GM18951 (cell line): ENCODE measurements at regions not wholly inside any gene's neighbourhood (a gene's known extent, or its start where the extent isn't known, plus 50 kb on each side); places are given as distances from the start of the nearest gene placed in this dataset.
"Not testable (repeated sequence)": the region's sequence is repeated elsewhere in the genome, so short reads cannot be mapped to it uniquely, and the experiment has no call there.

Experiments used
- POLR2A ChIP-seq: IDR thresholded peaks from 4 replicates; pipeline ENCODE4 v1.6.1; 2011; ENCODE audit warnings: mild to moderate bottlenecking; ENCODE audit not compliant: insufficient read length, insufficient read depth; ENCODE audit errors: extremely low read depth
- in situ Hi-C: fragments of 300-500 bp; cut with MboI; formaldehyde crosslinking; loops from one replicate; pipeline ENCODE4 v1.12.0; 2022; ENCODE audit warnings: low sequenced_read_pairs, mixed read lengths, inconsistent platforms; ENCODE audit not compliant: unreplicated experiment

DNA sequence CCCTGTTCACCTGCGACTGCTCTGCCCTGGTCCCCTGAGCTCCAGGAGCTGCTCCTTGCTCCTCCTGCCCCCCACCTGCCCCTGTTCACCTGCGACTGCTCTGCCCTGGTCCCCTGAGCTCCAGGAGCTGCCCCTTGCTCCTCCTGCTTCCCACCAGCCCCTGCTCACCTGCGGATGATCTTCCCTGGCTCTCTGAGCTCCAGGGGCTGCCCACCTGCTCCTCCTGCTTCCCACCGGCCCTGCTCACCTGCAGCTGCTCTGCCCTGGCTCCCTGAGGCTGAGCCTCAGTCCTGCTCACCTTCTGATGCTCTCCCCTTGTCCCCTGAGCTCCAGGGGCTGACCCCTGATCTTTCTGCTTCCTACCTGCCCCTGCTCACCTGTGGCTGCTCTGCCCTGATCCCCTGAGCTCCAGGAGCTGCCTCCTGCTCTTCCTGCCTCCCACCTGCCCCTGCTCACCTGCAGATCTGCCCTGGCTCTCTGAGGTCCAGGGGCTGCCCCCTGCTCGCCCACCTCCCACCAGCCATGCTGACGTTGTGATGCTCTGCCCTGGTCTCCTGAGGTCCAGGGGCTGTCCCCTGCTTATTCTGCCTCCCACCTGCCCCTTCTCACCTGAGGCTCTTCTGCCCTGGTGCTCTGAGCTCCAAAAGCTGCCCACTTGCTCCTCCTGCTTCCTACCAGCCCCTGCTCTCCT, 219.2 kb downstream of the TMEM121 start:
- in situ Hi-C loops: no loop called here
- TF ChIP-seq POLR2A: no peak

DNA sequence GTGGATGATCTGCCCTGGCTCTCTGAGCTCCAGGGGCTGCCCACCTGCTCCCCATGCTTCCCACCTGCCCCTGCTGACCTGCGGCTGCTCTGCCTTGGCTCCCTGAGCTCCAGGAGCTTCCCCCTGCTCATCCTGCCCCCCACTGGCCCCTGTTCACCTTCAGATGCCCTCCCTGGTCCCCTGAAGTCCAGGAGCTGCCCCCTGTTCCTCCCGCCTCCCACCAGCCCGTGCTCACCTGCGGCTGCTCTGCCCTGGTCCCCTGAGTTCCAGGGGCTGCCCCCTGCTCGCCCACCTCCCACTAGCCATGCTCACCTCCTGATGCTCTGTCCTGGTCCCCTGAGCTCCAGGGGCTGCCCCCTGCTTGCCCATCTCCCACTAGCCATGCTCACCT, 219.7 kb downstream of the TMEM121 start:
- in situ Hi-C loops: no loop called here

DNA sequence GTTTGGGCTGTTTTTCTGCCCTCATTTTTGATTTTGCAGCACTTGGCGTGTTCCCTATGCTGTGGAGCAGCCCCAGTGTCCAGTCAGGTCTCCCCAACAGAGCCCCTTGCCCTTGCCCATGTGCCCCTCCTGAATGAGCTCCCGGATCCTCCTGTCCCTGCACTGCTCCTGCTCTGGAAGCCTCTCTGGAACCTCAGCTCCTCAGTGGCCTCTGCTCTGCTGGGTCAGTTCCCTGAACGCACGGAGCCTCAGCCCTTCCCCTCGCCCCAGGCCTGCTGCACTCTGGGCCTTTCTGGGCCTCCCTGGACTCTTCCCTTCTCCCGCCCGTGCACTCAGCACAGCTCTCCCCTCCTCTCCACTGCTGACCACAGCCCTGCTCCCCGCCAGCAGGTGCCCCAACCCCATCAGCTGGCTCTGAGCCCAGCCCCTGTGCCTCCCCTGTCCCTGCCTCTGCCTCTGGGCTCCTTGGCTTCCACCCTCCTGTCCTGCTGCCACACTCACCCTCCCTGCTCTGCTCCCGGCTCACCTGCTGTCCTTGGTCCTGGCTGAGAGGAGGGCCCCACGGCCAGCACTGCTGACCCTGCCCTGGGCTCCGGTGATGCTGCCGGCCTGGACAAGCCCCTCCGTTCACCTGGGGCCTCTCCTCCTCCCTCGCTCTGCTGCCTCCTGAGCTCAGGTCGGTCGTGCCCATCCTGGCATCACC, 220.6 kb downstream of the TMEM121 start:
- in situ Hi-C loops: not testable (repeated sequence)

More for the DNA sequence above, 219.7 kb downstream of the TMEM121 start:
- TF ChIP-seq POLR2A: no peak

DNA sequence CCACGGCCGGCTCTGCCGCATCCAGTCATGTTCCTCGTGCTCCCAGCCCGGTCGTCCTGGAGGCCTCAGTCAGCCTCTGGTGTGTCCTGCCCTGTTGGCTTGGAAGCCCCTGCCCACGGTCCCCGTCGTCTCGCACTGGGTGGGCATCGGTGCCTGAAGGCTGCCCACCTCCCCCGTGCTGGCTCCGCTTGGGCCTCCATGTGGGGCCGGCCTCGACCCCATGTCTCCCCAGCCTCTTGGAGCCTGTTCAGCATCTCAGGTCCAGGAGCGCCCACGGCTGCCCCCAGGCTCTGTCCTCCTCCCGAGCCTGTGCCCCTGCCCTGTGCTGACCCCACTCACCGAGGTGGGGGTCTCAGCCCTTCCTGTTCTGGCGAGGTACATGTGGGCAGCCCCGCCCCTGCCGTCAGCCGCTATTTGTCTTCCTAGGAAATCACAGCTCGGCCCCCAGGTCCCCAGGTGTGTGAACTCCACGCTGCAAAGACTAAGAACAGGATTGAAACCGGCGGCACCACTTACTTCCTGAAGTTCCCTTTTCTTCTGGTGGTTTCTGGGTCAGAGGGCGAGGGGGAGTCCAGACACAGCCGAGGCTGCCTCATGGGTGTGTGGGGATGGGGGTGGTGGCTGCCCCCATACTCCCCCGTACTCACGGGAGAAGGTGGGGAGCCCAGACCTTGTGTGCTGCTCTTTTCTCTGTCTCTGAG, 221.3 kb downstream of the TMEM121 start:
- in situ Hi-C loops: not testable (repeated sequence)

DNA sequence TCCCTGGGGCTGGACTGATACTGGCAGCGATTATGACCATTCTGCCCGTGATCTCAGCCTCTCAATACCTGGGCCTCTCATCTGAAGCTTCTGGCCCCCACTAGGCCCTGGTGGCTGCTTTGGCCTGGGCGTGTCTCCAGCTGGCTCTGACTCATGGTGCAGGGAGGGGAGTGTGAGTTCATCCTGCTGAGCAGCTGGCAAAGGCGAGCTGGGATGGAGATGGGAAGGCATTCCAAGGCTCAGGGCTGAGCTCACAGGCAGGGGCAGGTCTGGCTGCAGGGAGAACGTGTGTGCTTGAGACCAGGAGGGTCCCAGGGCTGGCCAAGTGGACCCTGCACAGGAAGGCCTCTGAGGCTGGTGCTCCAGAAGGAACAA, 221.8 kb downstream of the TMEM121 start:
- in situ Hi-C loops: no loop called here
- TF ChIP-seq POLR2A: no peak

DNA sequence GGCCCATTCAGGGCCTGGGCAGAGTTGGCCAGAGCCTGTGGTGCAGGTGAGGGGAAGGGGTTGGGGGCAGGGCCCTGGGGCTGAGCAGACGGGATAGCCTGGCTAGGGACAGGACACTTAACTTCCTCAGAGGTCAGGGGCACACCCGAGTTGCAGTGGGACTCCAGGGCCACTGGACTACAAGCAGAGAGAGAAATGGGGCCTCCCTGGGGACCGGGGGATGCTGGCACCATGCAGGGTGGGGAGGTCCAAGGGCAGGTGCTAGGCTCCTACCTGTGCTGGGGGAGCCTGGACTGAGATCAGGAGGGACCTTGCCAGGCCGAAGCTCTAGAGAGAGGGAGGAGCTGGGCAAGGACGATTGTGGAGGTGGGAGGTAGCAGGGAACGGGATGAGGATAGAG, 222.3 kb downstream of the TMEM121 start:
- in situ Hi-C loops: not testable (repeated sequence)

DNA sequence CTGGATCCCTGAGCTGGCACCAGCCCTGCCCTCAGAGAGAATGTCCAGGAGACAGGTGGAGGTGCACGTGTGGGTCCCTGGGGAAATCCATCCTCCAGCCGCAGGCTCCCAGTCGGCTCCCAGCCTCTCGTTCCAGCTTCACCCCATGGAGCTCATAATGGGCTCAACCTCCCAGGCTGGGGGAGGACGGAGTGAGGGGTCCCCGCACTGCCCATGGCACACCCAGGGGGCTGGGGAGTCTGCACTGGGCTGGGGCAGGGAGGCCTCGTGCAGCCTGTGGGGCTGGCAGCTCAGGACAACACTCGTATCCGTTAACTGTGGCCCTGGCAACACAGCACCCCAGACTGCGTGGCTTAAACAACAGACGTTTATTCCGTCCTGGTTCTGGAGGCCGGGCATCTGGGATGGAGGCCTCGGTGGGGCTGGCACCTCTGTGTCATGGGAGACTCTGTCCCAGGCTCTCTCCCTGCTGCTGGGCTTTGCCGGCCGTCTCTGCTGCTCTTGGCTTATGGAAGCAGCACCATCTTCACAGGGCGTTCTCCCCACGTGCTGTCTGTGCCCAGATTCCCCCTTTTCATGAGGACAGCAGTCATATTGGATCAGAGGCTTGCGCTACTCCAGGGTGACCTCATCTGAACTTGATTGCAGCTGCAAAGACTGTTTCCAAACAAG, 223.6 kb downstream of the TMEM121 start:
- in situ Hi-C loops: not testable (repeated sequence)

DNA sequence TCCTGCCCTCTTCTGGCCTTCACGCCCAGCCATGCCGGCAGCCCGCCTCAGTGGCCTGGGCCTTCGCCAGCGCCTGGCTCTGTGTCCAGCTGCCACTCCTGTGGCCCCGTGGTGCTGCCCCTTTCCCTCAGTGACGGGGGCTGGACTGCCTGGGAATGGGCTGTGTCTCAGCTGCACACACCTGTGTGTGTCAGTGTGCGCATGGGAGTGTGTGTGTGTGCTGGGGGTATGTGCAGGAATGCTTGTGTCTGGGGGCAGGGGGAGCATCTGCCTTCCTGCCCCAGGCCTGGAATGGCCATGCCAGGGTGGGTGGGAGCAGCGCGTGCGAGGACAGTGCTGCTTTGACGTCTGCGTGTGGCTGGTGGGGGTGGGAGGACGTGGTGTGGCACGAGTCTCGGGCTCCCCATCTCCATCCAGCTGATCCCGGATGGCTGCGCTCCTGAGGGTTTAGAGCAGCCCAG, 224.9 kb downstream of the TMEM121 start:
- in situ Hi-C loops: not testable (repeated sequence)

DNA sequence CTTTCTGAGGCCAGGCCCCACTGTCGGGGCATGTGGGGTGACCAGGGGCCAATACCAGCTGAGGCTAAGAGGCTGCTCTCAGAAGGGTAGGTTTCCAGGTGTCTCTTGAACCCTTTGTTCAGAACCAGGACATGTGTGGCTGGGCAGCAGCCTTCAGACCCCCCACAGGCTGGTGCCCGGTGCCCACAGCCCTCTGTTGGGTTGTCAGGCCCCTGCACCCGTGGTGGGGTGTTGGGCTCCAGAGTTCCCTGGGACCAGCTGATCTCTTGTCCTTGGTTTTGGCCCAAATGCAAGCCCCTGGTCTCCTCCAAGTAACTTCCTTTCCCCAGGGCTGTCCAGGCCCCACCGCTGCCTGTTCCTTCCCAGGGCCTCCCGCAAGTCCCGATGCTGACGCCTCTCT, 226.0 kb downstream of the TMEM121 start:
- in situ Hi-C loops: not testable (repeated sequence)

DNA sequence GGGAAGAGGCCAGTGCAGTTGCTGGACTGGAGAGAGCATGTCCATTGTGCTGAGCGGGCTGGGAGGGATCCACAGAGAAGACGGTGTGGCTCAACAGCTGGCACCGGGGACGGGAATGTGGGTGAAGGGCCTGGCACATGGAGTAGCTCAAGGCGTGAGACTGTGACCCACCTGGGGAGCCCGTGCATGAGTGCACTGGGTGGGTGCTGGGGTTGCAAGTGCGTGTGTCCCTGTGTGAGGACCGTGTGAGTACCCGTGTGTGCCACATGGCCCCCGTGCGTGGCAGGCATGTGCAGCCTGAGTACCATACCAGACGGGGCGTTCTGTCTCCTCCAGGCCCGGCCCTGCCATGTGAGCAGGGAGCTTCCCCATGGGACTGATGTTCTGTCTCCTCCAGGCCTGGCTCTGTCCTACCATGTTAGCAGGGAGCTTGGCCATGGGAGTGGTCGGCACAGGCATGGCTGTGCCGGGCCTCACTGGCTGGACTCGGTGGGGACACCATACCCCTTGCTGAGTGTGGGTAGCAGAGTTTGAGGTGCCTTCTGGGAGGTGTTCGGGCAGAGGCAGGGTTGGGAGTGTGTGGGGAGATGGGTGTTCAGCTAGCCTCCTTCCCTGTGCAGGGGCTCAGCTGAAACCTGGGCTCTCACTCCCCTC, 234.4 kb downstream of the TMEM121 start:
- in situ Hi-C loops: no loop called here

DNA sequence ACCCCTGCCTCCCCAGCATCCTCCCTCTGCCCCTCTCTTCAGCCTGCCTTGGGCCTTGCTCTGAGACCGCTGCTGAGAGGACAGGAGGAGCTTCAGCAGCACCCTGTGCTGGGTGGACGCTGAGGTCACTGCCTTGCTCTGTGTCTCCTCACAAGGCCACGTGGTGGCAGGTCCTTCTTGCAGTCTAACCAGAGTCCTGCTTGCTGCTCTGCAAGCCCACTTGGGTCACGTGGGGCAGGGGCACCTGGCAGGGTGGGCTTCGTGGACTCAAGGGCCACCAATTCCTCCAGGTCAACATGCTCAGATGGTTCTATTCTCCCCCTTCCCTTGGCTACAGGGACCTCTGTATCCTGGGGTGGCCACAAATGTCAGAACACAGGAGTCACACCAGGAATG, 235.0 kb downstream of the TMEM121 start:
- in situ Hi-C loops: not testable (repeated sequence)

More for the DNA sequence above, 234.4 kb downstream of the TMEM121 start:
- no peak for TF ChIP-seq POLR2A

DNA sequence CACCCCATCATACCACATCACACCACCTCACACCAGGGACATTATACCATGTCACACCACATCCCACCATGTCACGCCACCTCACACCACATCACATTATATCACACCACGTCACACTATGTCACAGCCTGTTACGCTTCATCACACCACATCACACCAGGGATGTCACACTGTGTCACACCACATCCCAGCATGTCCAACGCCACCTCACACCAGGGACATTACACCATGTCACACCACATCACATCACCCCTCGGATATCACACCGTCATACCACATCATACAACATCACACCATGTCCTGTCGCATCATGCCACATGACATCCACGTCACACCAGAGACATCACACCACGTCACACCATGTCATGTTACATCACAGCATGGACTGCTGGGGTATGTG, 235.5 kb downstream of the TMEM121 start:
- in situ Hi-C loops: no loop called here
- TF ChIP-seq POLR2A: no peak

DNA sequence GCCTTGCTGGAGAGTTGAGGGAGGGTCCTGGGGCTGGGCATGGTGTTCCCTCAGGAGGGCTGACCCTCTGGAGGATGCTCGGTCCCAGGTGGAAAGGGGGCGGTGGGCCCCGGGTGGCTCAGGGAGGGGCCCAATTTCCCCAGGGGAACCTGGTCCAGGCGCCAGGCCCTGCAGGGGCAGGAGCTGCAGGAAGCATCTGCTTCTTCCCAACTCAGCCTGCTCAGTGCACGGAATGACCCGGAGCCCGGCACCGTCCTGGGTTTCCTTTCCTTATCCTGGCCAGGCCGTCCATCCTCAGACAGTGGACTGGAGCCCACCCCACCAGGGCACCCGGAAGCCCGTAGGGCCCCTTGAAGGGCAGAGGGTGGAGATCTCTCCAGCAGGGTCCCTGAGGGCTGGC, 235.9 kb downstream of the TMEM121 start:
- in situ Hi-C loops: not testable (repeated sequence)

DNA sequence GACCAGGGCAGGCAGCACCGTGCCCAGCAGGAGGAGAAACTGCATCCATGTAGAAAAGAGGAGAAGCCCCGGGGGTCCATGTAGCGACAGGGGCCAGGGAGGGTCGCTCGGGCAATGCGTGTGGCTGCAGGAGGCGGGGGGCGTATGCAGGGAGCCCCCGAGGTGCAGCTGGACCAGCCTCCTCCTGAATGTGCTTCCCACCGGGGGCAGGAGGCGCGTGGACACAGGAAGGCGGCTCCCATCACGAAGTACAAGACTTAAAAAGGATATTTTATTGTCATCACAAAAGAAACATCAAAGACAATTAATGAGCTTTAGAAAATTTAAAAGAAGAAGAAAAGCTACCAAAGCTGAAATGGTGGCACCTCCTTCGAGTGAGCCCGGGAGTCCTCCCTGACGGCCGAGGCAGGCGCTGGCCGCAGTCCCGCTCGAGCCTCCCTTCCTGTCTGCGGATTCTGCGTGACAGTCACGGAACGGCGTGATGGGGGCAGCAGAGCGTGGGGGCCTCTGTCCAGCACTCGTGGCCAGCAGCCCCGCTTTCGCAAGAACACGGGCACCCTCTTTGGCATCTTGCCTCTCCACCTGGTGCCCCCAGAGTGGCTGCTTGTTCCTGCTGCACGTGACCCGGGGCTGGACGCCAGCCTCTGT, 238.0 kb downstream of the TMEM121 start:
- in situ Hi-C loops: not testable (repeated sequence)

DNA sequence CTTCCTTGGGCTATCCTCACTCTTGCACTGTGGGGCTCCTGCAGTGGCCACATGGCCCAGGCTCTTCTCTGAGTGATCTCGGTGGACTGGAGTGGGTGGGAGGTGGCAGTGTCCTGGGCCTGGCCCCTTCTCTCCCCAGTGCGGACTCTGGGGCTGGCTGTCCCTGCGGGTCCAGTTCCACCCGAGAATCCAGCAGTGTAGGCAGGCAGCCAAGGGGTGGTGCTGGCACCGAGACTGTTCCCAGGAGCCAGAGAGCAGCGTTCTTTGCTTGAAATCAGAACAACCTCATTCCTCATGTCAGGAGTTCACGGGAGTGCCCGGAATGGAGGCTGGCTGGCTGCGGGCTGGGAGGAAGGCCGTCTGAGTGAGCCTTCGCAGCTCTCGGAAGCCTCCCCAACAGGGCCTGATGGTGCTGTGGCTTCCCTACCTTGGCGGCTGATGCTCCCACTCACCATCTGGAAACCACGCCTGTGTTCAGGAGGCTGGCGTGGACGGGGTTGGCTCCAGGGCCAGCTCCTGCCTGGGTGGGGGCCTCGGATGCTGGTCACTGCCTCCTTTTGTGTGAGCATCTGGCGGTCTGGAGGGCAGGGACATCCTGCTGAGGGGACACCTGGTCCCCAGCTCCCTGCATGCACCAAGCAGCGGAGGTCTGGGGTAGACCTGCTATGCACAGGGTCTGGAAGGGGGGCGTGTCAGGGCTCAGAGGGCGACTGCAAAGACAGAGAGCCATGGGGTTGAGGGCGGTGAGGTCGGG, 238.9 kb downstream of the TMEM121 start:
- in situ Hi-C loops: not testable (repeated sequence)
